SK-N-MC (cell line): ENCODE measurements at regions not wholly inside any gene's neighbourhood (a gene's known extent, or its start where the extent isn't known, plus 50 kb on each side); places are given as distances from the start of the nearest gene placed in this dataset.

Source experiments
- DNase-seq: peaks from one replicate; pipeline ENCODE4 v3.0.0-alpha.2; 2011; ENCODE audit warnings: low read depth, low spot score
- H3K27ac ChIP-seq: fragments of 200-600 bp; sonication (generic); 2 replicates; pipeline ENCODE4 v1.5.1; 2016; ENCODE audit warnings: mixed run types
- H3K36me3 ChIP-seq: fragments of 200-600 bp; sonication (generic); 2 replicates; pipeline ENCODE4 v1.6.1; 2017; ENCODE audit warnings: antibody characterized with exemption, low read length, mixed read lengths; ENCODE audit not compliant: insufficient read depth
- H3K4me3 ChIP-seq: fragments of 200-600 bp; sonication (generic); 2 replicates; pipeline ENCODE4 v1.5.1; 2016
- H3K9ac ChIP-seq: fragments of 200-600 bp; sonication (generic); 2 replicates; pipeline ENCODE4 v1.8.0; 2017; ENCODE audit warnings: mixed run types, mixed read lengths; ENCODE audit not compliant: insufficient read length
- H3K9me3 ChIP-seq: fragments of 200-600 bp; sonication (generic); 2 replicates; pipeline ENCODE4 v1.6.1; 2017; ENCODE audit warnings: low read depth, mild to moderate bottlenecking, antibody characterized with exemption, low read length, moderate library complexity, mixed read lengths
- EZH2 ChIP-seq: fragments of 200-600 bp; sonication (generic); IDR thresholded peaks from one replicate; pipeline ENCODE4 v1.6.1; 2017; ENCODE audit warnings: antibody characterized with exemption
- FOXP2 ChIP-seq: optimal IDR thresholded peaks from 2 replicates; pipeline ENCODE3; 2011; ENCODE audit warnings: mild to moderate bottlenecking, moderate library complexity; ENCODE audit not compliant: insufficient read depth; ENCODE audit errors: extremely low read length, control extremely low read depth
- POLR2AphosphoS5 ChIP-seq: IDR thresholded peaks from 2 replicates; pipeline ENCODE4 v1.6.1; 2012; ENCODE audit warnings: mild to moderate bottlenecking, low read depth, low read length, borderline replicate concordance

- H3K4me3 ChIP-seq, result no peak overlapping the region
- no peaks in the 10 kb centered on the region for H3K36me3 ChIP-seq
- DNase-seq, result no peak
- TF ChIP-seq EZH2 (no peak), FOXP2 (no peak), POLR2AphosphoS5 (no peak)
- no peaks in the 10 kb centered on the region for H3K9me3 ChIP-seq
- no peak overlapping the region for H3K9ac ChIP-seq
- peak overlapping the region; percentile 32; the same call in 1 of the 2 replicates for H3K27ac ChIP-seq
These were observed 59.3 kb upstream of the NDP start for GRCh38 chrX:44032479-44032878.

GRCh38 chrX:44025555-44025954 is 52.4 kb upstream of the NDP start:
- TF ChIP-seq EZH2 (no peak), FOXP2 (no peak), POLR2AphosphoS5 (no peak)
- H3K9me3 ChIP-seq, result no peaks in the 10 kb centered on the region
- no peak for DNase-seq
- no peaks in the 10 kb centered on the region for H3K36me3 ChIP-seq
- H3K4me3 ChIP-seq, result no peak overlapping the region
- no peak overlapping the region for H3K9ac ChIP-seq
- H3K27ac ChIP-seq, result no peak overlapping the region
